GM18867 (cell line): ENCODE measurements at regions not wholly inside any gene's neighbourhood (a gene's known extent, or its start where the extent isn't known, plus 50 kb on each side); places are given as distances from the start of the nearest gene placed in this dataset.
"Not testable (repeated sequence)": the region's sequence is repeated elsewhere in the genome, so short reads cannot be mapped to it uniquely, and the experiment has no call there.

ENCODE experiments used
- ATAC-seq: cut with Tn5 transposase; IDR thresholded peaks from one replicate; pipeline ENCODE4 v1.9.1; 2021; ENCODE audit warnings: mild to moderate bottlenecking, moderate library complexity; ENCODE audit not compliant: unreplicated experiment

DNA sequence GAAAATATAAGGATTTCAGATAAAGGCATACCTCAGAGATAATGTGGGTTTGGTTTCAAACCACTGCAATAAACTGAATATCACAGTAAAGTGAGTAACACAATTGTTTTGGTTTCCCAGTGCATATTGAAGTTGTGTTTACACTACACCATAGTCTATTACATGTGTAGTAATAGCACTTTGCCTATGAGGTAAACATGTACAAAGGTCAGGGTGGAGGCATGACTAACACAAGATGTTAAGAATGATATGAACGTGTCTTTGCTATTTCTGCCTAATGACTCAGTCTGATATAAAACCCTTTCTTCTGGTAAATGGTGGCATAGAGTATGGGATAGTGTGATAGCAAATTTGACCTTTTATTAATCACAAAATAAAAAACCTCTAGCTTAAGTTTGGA, 621.5 kb upstream of the ADGRL2 start:
- no peak for ATAC-seq

DNA sequence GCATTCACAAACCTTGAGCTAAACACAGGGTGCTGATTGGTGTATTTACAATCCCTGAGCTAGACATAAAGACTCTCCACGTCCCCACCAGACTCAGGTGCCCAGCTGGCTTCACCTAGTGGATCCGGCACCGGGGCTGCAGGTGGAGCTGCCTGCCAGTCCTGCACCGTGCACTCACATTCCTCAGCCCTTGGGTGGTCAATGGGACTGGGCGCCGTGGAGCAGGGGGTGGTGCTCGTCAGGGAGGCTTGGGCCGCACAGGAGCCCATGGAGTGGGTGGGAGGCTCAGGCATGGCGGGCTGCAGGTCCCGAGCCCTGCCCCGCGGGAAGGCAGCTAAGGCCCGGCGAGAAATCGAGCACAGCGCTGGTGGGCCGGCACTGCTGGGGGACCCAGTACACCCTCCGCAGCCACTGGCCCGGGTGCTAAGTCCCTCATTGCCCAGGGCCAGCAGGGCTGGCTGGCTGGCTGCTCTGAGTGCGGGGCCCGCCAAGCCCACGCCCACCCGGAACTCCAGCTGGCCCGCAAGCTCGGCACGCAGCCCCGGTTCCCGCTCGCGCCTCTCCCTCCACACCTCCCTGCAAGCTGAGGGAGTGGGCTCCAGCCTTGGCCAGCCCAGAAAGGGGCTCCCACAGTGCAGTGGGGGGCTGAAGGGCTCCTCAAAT, 622.2 kb upstream of the ADGRL2 start:
- not testable (repeated sequence) for ATAC-seq

DNA sequence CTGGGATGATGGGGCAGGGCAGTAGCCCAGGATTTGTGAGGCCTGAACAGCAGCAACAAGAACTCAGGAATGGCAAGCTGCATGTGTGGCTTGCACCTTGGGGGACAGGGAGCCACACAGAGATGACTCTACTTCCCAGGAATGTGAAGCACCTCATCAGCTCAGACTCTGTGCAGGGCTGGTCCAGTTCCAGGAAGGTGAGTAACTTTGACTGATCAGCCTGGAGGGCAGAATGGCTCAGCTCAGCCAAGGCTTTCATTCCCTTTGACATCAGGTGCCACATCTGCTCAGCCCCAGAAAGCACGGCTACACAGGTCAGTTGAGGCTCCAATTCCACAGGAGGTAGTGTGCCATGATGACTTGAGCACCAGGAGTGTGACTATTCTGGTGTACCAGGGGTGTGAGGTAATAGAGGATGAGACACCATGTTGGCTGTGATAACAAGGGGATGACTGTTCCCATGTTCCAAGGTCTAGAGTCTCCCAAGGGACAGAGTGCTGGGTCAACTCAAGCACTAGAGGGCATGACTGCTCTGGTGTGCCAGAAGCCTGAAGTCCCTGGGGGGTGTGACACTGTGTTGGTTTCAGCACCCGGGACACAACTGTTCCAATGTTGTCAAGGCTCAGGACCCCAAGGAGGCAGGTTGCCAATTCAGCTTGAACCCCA, 625.8 kb upstream of the ADGRL2 start:
- no peak for ATAC-seq

DNA sequence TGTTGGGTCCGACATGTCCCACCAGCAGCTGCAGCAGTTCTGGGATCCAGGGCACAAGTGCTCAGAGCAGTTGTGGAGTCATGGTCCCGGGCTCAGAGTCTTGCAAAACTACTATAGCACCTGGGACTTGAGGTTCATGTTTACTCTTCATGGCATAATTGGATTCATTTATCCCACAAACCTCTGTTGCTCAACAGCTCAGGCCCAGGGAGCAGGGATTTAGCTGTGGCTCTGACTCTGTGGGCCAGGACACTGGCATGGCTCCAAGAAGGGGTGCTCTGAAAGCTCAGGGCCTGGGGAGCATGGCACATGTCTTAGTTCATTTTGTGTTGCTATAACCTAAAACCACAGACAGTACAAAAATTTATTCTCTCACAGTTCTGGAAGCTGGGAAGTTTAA, 626.7 kb upstream of the ADGRL2 start:
- no peak for ATAC-seq

DNA sequence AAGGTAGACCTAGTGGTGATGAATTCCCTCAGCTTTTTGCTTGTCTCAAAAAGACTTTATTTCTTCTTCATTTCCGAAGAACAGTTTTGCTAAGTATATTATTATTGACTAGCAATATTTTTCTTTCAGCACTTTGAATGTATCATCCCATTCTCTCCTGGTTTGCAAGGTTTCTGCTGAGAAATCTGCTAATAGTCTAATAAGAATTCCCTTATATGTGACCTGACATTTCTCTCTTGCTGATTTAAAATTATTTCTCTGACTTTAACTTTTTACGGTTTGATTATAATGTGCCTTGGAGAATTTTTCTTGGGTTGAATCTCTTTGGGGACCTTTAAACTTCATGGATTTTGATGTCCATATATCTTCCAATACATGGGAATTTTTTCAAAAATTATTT, 628.3 kb upstream of the ADGRL2 start:
- ATAC-seq: no peak

DNA sequence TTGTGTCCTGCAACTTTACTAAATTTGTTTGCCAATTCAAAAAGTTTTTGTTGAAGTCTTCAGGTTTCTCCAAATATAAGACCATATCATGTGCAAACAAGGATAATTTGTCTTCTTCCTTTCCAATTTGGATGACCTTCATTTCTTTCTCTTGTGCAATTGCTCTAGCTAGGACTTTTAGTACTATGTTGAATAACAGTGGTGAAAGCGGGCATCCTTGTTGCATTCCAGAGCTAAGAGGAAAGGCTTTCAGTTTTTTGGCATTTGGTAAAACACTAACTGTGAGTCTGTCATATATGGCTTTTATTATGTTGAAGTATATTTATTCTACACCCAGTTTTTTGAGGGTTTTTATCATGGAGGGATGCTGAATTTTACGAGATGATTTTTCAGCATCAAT, 630.0 kb upstream of the ADGRL2 start:
- ATAC-seq: no peak

DNA sequence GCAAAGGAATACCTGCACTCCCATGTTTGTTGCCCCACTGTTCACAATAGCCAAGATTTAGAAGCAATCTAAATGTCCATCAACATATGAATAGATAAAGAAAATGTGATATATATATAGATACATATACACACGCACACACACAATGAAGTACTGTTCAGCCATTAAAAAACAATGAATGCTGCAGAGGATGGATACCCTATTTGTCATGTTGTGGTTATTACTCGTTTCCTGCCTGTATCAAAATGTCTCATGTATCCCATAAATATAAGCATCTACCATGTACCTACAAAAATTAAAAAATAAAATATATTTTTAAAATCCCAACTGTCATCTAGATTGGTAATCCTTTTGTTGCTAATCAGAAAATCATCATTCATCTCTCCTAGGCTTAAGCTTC, 634.8 kb upstream of the ADGRL2 start:
- ATAC-seq: no peak

DNA sequence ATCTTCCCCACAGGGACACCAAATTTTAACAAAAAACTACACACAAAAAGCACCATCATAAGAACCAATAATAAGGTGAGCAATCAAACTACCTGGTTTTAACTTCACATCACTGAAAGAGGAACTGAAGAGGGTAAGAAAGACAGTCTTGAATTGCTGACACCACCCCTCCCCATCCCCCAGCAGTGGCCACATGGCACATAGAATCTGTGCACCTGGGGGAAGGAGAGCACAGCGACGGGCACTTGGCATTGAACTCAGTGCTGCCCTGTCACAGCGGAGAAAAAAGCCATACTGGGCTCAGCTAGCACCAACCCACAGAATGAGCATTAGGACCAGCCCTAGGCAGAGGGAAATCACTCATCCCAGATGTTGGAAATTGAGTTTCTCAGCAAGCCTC, 640.0 kb upstream of the ADGRL2 start:
- no peak for ATAC-seq

DNA sequence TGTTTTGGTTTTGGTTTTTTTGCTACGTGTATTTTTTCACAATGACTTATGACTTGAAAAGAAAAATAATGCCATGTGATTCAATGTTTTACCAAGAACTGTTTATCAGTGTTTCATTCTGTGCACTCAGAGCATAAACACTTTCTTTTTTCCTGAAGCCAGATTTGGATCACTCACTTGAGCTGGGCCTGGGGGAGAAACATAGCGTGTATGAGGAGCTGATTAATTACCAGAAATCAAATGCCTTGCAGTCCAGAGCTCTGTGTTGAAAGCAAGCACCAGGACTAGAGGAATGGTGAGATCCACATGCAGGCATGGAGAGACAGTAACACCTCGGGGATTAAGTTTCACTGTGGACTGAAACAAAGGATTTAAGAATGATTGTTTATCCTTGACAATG, 642.1 kb upstream of the ADGRL2 start:
- ATAC-seq: no peak

DNA sequence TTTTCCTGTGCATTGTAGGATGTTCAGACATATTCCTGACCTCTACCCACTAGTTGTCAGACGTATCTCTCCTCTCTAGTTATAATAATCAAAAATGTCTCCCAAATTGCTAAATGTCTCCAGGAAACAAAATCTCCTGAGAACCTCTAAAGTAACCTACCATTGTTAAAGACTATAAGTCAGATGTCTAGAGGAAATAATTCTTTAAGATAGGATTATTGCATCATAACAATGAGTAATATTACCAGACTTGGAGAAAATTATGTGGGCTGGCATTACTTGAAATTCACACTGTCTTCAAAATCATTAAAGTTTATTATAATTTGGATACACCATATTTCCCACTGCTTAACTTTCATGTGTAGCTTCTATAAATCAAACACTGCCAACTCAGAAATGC, 643.0 kb upstream of the ADGRL2 start:
- no peak for ATAC-seq

DNA sequence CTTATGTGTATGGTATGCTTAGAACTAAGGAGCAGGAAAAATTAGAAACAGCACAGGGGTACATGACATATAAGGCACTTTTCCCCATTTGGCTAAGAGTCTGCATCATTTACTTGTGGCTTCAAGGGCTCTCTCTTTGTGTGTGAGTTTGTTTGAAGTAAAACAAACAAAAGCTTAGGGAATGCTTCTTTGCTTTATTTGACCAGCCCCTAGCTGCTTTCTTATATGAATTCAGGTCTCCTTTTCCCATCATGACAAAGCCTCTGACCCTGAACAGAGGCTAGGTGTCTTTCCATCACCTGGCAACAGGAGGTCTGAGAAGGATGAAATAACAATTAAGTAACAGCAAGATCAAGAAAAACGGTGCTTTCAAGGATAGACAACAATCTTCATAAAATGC, 643.8 kb upstream of the ADGRL2 start:
- no peak for ATAC-seq

DNA sequence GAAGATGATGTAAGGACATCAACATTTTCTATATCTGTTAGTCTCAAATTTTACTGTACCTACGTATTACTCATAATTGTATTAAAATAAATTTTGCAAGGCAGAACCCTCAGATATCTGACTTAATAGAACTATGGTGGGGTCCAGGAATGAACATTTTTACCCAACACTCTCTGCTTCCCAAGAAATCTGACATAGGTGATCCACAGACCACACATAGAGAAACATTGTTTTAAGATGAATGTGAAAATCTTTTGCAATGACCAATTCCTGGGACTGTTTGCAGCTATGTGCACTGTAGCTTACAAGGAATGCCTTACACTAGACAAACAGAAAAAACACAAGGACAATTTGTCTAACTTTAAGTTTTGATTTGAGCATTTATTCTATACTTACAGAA, 645.6 kb upstream of the ADGRL2 start:
- no peak for ATAC-seq

DNA sequence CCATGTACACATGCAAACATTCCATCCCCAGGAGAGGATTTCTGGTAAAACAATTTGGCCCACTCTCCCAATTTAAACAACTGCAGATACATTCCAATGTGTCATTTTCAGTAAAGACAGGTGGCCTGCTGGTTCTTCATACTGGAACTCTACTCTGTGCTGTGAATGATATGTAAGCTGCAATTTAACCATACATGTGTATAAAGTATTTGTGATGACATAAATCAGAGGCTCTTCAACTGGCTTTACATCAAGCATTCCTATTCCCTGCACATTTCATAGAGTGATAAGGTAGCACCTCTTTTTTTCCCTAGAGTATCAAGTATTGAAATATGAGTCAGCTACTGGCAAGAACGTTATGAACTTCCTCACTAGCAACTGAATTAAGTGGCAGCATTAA, 649.5 kb upstream of the ADGRL2 start:
- no peak for ATAC-seq

DNA sequence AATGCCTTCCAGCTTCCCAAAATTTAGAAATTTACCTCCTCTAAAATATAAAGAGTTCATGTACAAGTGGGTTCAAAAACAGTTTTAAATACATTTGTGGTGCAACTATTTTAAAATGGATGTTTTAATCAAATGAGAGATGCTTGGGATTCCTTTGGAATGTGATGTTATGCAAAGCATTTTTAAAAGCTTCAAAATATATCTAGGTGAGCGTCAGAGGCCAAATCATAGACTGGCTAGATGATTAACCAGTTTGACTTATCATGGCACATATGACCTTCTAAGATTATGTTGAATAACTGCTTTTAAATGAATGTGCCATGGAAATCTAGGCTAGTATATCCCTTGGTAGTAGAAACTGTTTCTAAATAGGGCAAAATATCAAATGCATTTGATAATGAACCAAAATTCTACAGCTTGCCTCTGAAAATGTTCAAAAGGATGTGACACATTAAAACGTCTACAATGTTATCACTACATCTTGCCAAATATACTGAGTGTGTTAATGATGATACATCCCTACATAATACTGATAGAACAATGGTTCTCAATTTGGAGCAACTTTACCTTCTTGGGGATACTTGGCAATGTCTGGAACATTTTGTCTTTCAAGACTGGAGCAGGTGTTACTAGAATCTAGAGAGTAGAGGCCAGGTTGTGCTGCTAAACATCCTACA, 650.9 kb upstream of the ADGRL2 start:
- ATAC-seq: no peak

DNA sequence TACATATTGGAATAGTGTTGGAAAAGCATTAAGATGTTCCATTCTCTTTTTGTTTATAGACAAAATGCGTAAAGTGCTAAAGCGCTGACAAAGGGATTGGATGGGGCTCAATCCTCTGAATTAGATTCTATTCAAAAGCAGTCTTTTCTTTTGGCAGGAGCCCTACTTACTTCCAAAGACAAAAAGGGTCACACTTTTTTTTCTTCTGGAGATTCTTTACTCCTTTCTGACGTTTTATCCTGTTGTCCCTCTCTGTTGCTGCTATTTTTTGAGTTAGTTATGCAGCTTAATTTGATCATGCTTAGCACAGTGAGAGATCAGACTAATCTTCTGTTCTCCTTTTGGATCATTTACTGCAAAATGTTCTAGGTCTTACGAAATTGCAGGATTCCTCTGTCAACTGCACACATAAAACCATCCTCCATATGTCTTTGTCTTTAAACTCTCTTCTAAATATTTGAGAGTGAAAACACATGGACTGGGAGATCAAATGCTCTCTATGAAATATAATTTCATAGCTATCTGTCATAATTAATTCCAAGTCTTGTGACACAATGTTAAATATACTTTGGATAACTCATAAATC, 656.4 kb upstream of the ADGRL2 start:
- no peak for ATAC-seq

DNA sequence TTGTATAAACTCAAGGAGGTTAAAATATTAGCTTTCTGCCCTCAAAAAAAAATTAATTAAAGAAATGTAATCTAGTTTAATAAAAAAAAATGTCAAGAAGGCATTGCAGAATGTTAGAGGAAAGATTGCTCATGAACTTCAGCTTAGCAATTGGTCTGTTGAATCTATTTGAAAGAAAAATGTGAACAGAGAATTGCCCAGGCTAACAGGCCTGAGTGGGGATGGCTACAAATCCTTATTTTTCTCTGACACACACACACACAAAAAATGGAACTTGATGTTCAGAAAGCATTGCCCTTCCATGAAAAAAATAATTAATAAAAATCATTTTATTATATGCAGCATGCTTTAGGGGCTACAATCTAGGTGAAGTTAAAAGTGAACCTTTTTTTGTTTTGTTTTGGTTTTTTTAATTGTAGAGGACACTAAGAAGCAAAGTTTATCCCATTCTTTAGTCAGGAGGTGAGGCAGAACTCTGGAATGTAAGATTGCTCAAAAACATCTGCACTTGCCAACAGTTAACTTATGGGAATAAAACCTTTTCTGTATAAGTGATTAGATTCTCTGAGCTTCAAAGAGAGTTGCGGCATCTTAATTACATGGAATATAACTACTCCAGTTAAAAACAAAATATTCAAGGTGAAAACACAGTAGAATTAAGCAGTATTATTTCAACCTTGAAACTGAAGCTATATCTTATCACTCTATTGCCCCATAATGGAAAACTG, 658.5 kb upstream of the ADGRL2 start:
- no peak for ATAC-seq

DNA sequence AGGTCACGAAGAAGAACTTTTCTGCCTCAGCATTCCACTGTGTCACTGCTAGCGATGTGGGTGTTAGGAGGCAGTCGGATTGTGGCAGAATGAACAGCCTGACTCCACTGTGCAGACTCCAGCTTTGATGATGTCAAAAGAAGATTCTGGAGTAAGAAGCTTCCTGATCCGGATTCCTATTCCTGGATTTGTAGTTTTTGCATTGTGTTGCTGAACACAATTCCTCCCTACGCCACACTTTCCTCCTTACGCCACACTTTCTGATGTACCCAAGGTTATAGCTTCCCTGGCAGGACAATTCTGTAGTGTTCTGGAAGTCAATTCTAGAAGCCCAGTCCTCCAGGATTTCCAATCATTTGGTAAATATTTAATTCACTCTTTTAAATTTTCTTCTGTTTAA, 665.2 kb upstream of the ADGRL2 start:
- ATAC-seq: no peak

DNA sequence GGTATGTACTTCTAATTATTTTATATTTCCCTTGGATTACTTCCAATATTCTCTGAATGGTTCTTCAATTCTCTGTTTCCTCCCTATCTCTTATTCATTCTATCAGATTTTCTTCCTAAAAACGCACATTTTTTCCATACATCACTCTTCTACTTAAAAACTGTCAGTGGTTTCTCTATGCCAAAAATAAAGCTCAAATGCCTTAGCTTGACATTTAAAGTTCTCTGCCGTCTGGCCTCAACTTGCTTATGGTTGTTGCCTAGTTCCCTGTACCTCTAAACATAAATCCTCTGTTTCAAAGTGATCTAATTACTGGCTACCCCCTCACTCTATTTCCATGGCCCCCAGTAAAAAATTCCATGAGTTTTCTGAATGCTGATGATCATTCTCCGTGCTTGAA, 671.0 kb upstream of the ADGRL2 start:
- no peak for ATAC-seq

DNA sequence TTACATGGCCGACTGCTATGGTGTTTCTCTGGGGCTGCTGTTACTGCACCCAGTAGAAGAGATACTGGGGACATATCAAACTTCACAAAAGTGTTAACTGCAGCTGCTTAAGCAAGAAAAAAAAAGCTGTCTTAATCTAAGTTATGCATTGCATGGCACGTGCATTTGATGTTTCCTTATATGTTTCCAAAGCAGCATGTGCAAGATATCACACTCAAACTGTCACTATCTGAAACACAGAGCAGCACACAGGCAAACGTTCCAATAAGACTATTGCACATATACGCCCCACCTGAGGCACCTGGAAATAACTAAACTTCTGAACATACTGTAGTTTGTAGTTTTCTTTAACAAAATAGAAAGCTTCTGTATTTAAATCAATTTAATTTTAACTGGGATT, 671.4 kb upstream of the ADGRL2 start:
- ATAC-seq: no peak

DNA sequence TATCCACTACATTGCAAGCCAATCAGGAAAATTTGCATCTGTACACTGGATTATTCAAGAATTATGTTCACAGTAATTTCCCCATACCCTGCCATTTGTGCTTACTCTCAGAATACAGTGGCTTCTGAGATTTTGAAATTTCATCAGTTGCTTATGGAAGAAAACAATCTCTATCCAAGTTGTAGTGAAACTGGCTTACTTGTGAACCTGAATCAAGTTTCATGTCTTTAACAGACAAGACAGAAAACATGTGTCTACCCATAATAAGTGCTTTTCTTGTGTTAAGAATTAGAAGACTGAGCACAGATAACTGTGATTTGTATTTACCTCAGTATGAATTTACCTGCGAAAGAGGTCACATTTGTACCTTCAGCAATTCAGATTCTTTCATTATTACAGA, 672.7 kb upstream of the ADGRL2 start:
- no peak for ATAC-seq

DNA sequence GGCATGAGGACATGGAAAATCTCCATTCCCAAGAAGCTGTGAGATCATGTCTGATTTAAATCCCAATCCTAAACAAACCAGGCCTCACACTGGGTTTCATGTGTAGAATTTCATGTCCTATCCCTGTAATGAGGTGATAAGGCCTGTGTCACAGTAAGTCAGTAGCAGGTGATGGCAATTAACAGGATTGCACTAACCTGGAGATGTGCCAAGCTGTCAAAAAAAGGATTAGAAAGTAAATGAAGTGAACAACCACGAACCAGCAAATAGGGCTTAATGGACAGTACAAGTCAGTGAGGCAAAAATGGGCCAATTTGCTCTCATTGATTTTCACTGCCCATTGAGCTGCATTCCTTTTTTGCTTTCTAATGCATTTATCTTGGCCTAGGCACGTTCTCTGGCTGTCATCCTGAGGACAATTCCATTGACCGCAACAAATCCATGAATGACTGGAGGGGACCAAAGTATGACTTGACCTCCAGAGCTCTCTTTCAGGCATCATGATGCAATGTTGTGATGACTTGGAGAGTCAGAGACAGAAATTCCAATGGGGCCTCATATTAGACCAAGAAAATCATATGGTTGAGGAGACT, 673.6 kb upstream of the ADGRL2 start:
- no peak for ATAC-seq
